GM12878 (cell line): ENCODE measurements at regions not wholly inside any gene's neighbourhood (a gene's known extent, or its start where the extent isn't known, plus 50 kb on each side); places are given as distances from the start of the nearest gene placed in this dataset.

Experiments used
- BCL3 ChIP-seq: IDR thresholded peaks from 2 replicates; pipeline ENCODE4 v1.6.1; 2011; ENCODE audit warnings: borderline replicate concordance, low read depth, mild to moderate bottlenecking, moderate library complexity, low read length; ENCODE audit not compliant: insufficient read depth, poor library complexity, severe bottlenecking
- CREB1 ChIP-seq: IDR thresholded peaks from 2 replicates; pipeline ENCODE4 v1.6.1; 2012; ENCODE audit warnings: low read depth, mild to moderate bottlenecking, inconsistent platforms
- FOS ChIP-seq: IDR thresholded peaks from 3 replicates; pipeline ENCODE4 v1.6.1; 2011; ENCODE audit warnings: borderline replicate concordance; ENCODE audit not compliant: insufficient read length; ENCODE audit errors: extremely low read depth
- JUND ChIP-seq: IDR thresholded peaks from 2 replicates; pipeline ENCODE4 v1.6.1; 2012; ENCODE audit warnings: low read depth, mild to moderate bottlenecking, low read length, improper control_type of control experiment, moderate library complexity
- KAT2A ChIP-seq: conservative IDR thresholded peaks from 2 replicates; pipeline ENCODE4 v1.6.1; 2011; ENCODE audit warnings: low read depth, low read length; ENCODE audit not compliant: control insufficient read depth
- TF ChIP-seq, protein P1 (sequence below): fragments of 450-650 bp; IDR thresholded peaks from 2 replicates; pipeline ENCODE4 v1.6.1; 2016; ENCODE audit warnings: mild to moderate bottlenecking, moderate library complexity, borderline replicate concordance
- TF ChIP-seq, protein P2 (sequence below): IDR thresholded peaks from 2 replicates; pipeline ENCODE4 v1.6.1; 2012; ENCODE audit warnings: low read length, inconsistent platforms
- TF ChIP-seq, protein P3 (sequence below): fragments of 150-350 bp; IDR thresholded peaks from 2 replicates; pipeline ENCODE4 v1.6.1; 2016; ENCODE audit warnings: low read depth, low read length

- TF ChIP-seq, protein P1, sequence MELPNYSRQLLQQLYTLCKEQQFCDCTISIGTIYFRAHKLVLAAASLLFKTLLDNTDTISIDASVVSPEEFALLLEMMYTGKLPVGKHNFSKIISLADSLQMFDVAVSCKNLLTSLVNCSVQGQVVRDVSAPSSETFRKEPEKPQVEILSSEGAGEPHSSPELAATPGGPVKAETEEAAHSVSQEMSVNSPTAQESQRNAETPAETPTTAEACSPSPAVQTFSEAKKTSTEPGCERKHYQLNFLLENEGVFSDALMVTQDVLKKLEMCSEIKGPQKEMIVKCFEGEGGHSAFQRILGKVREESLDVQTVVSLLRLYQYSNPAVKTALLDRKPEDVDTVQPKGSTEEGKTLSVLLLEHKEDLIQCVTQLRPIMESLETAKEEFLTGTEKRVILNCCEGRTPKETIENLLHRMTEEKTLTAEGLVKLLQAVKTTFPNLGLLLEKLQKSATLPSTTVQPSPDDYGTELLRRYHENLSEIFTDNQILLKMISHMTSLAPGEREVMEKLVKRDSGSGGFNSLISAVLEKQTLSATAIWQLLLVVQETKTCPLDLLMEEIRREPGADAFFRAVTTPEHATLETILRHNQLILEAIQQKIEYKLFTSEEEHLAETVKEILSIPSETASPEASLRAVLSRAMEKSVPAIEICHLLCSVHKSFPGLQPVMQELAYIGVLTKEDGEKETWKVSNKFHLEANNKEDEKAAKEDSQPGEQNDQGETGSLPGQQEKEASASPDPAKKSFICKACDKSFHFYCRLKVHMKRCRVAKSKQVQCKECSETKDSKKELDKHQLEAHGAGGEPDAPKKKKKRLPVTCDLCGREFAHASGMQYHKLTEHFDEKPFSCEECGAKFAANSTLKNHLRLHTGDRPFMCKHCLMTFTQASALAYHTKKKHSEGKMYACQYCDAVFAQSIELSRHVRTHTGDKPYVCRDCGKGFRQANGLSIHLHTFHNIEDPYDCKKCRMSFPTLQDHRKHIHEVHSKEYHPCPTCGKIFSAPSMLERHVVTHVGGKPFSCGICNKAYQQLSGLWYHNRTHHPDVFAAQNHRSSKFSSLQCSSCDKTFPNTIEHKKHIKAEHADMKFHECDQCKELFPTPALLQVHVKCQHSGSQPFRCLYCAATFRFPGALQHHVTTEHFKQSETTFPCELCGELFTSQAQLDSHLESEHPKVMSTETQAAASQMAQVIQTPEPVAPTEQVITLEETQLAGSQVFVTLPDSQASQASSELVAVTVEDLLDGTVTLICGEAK, result no peak
- TF ChIP-seq CREB1 (no peak), KAT2A (no peak), FOS (no peak), JUND (no peak), BCL3 (no peak)
- TF ChIP-seq, protein P2, sequence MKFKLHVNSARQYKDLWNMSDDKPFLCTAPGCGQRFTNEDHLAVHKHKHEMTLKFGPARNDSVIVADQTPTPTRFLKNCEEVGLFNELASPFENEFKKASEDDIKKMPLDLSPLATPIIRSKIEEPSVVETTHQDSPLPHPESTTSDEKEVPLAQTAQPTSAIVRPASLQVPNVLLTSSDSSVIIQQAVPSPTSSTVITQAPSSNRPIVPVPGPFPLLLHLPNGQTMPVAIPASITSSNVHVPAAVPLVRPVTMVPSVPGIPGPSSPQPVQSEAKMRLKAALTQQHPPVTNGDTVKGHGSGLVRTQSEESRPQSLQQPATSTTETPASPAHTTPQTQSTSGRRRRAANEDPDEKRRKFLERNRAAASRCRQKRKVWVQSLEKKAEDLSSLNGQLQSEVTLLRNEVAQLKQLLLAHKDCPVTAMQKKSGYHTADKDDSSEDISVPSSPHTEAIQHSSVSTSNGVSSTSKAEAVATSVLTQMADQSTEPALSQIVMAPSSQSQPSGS, result no peak
- TF ChIP-seq, protein P3, sequence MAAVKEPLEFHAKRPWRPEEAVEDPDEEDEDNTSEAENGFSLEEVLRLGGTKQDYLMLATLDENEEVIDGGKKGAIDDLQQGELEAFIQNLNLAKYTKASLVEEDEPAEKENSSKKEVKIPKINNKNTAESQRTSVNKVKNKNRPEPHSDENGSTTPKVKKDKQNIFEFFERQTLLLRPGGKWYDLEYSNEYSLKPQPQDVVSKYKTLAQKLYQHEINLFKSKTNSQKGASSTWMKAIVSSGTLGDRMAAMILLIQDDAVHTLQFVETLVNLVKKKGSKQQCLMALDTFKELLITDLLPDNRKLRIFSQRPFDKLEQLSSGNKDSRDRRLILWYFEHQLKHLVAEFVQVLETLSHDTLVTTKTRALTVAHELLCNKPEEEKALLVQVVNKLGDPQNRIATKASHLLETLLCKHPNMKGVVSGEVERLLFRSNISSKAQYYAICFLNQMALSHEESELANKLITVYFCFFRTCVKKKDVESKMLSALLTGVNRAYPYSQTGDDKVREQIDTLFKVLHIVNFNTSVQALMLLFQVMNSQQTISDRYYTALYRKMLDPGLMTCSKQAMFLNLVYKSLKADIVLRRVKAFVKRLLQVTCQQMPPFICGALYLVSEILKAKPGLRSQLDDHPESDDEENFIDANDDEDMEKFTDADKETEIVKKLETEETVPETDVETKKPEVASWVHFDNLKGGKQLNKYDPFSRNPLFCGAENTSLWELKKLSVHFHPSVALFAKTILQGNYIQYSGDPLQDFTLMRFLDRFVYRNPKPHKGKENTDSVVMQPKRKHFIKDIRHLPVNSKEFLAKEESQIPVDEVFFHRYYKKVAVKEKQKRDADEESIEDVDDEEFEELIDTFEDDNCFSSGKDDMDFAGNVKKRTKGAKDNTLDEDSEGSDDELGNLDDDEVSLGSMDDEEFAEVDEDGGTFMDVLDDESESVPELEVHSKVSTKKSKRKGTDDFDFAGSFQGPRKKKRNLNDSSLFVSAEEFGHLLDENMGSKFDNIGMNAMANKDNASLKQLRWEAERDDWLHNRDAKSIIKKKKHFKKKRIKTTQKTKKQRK, result no peak
These were observed 458.8 kb downstream of the SPATA31D1 start (continued) for GRCh38 chr9:82447343-82447742.
